Erythroblast (primary cell): ENCODE measurements at regions not wholly inside any gene's neighbourhood (a gene's known extent, or its start where the extent isn't known, plus 50 kb on each side); places are given as distances from the start of the nearest gene placed in this dataset.

Experiments
- GATA1 ChIP-seq: IDR thresholded peaks from 2 replicates; pipeline ENCODE4 v1.6.1; 2011; ENCODE audit warnings: low read depth, mild to moderate bottlenecking, control low read depth, low read length, moderate library complexity
- POLR2A ChIP-seq: IDR thresholded peaks from 2 replicates; pipeline ENCODE4 v1.6.1; 2011; ENCODE audit warnings: mild to moderate bottlenecking, low read length

- TF ChIP-seq POLR2A: no peak
- TF ChIP-seq GATA1: no peak
Measured at GRCh38 chr1:194653385-194653784, 1467.0 kb upstream of the B3GALT2 start.
